ENCODE measurements at regions not wholly inside any gene's neighbourhood (a gene's known extent, or its start where the extent isn't known, plus 50 kb on each side); places are given as distances from the start of the nearest gene placed in this dataset.

GRCh38 chr6:14488180-14488579 lies 370.6 kb downstream of the CD83 start:
- TF ChIP-seq CTCF (IDR thresholded peaks at IDR 0.05) (no peak), EP300 (IDR thresholded peaks at IDR 0.05) (no peak)
